Activated CD4-positive, alpha-beta T cell treated with anti-CD3 and anti-CD28 coated beads for 24 hours (primary cell): ENCODE measurements at regions not wholly inside any gene's neighbourhood (a gene's known extent, or its start where the extent isn't known, plus 50 kb on each side); places are given as distances from the start of the nearest gene placed in this dataset.

Source experiments
- DNase-seq, 2 donors: peaks; one replicate each; pipeline ENCODE4 v3.0.0-alpha.2; 2020; ENCODE audit warnings: low read depth in 2 of 2

GRCh38 chr10:34868589-34868988, 53.5 kb upstream of the PARD3 start:
- no peak for DNase-seq

DNA sequence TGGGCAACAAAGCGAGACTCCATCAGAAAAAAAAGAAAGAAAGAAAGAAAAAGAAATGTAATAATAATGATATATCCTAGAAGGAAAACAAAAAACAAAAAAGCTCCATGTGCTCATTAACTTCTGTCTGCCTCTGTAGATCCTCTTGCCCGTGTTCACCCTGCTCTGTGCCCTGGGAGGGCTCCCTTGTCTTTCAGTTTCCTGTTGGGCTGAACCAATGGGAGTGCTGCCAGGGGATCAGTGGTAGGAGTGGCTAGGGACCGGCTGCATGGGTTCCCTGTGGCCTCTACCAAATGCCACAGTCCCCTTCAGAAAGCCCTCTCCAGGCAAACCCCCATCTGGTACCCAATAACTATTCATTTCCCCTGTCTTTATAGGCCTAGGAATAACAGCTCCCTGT, 51.8 kb upstream of the PARD3 start:
- no peak for DNase-seq
